GM23338 (cell line): ENCODE measurements at regions not wholly inside any gene's neighbourhood (a gene's known extent, or its start where the extent isn't known, plus 50 kb on each side); places are given as distances from the start of the nearest gene placed in this dataset.

Experiments
- ATAC-seq: fragments of 200-7000 bp; cut with Tn5 transposase; 3 replicates; pipeline ENCODE4 v1.9.1; 2020
- DNase-seq: peaks from one replicate; pipeline ENCODE4 v3.0.0-alpha.2; 2015; ENCODE audit warnings: low spot score
- H2AFZ ChIP-seq: fragments of 200-600 bp; sonication (generic); 2 replicates; pipeline ENCODE4 v1.8.0; 2016; ENCODE audit warnings: antibody characterized with exemption, mild to moderate bottlenecking, moderate library complexity
- H3F3A ChIP-seq: fragments of 200-600 bp; sonication (generic); replicated peaks from 2 replicates; pipeline ENCODE4 v1.8.0; 2017; ENCODE audit warnings: antibody characterized with exemption, mixed run types, low read depth
- H3K27ac ChIP-seq: fragments of 200-600 bp; sonication (generic); 2 replicates; pipeline ENCODE4 v1.6.1; 2016; ENCODE audit warnings: low read depth
- H3K27me3 ChIP-seq: fragments of 200-600 bp; sonication (generic); 2 replicates; pipeline ENCODE4 v1.8.0; 2016; ENCODE audit warnings: mild to moderate bottlenecking, mixed run types, moderate library complexity; ENCODE audit not compliant: insufficient read depth
- H3K36me3 ChIP-seq: fragments of 200-600 bp; sonication (generic); 2 replicates; pipeline ENCODE4 v1.8.0; 2016; ENCODE audit warnings: mild to moderate bottlenecking; ENCODE audit not compliant: insufficient read depth
- H3K4me1 ChIP-seq: fragments of 200-600 bp; sonication (generic); 2 replicates; pipeline ENCODE4 v1.8.0; 2016; ENCODE audit warnings: mild to moderate bottlenecking, moderate library complexity; ENCODE audit not compliant: insufficient read depth
- H3K4me2 ChIP-seq: fragments of 200-600 bp; sonication (generic); 2 replicates; pipeline ENCODE4 v1.7.1; 2017; ENCODE audit warnings: mixed run types
- H3K4me3 ChIP-seq: fragments of 200-600 bp; sonication (generic); 2 replicates; pipeline ENCODE4 v1.6.1; 2016; ENCODE audit warnings: mixed run types
- H3K79me2 ChIP-seq: fragments of 200-600 bp; sonication (generic); replicated peaks from 2 replicates; pipeline ENCODE4 v1.8.0; 2017; ENCODE audit warnings: mild to moderate bottlenecking; ENCODE audit not compliant: insufficient read depth
- H3K9me2 ChIP-seq: fragments of 200-600 bp; sonication (generic); 2 replicates; pipeline ENCODE4 v1.8.0; 2017; ENCODE audit not compliant: insufficient read depth
- H4K20me1 ChIP-seq: fragments of 200-600 bp; sonication (generic); replicated peaks from 2 replicates; pipeline ENCODE4 v1.8.0; 2017; ENCODE audit warnings: mild to moderate bottlenecking; ENCODE audit not compliant: insufficient read depth
- H3K27ac Mint-ChIP-seq: 2 replicates; pipeline ENCODE4 v1.8.0; 2020; ENCODE audit warnings: inconsistent platforms, mild to moderate bottlenecking, moderate library complexity, mixed read lengths
- H3K27me3 Mint-ChIP-seq: 3 replicates; pipeline ENCODE4 v1.8.0; 2022; ENCODE audit warnings: low read depth, mild to moderate bottlenecking, moderate library complexity, mixed read lengths, inconsistent platforms; ENCODE audit not compliant: insufficient read depth, poor library complexity
- H3K36me3 Mint-ChIP-seq: 3 replicates; pipeline ENCODE4 v1.8.0; 2021; ENCODE audit warnings: low read depth, mild to moderate bottlenecking, inconsistent platforms, moderate library complexity, mixed read lengths
- H3K4me1 Mint-ChIP-seq: 3 replicates; pipeline ENCODE4 v1.8.0; 2020; ENCODE audit warnings: mild to moderate bottlenecking, inconsistent platforms, mixed read lengths
- H3K4me3 Mint-ChIP-seq: 3 replicates; pipeline ENCODE4 v1.8.0; 2021; ENCODE audit warnings: moderate library complexity, mild to moderate bottlenecking, inconsistent platforms, mixed read lengths
- H3K9me3 Mint-ChIP-seq: 3 replicates; pipeline ENCODE4 v1.8.0; 2020; ENCODE audit warnings: moderate library complexity, mild to moderate bottlenecking, inconsistent platforms, mixed read lengths
- CREB1 ChIP-seq: fragments of 250-450 bp; sonication (Bioruptor Pico); IDR thresholded peaks from 2 replicates; pipeline ENCODE4 v1.5.0; 2020; ENCODE audit warnings: low read depth, mild to moderate bottlenecking, moderate library complexity
- ETS1 ChIP-seq: IDR thresholded peaks from 2 replicates; pipeline ENCODE4 v1.6.1; 2016; ENCODE audit warnings: antibody characterized with exemption
- EZH2 ChIP-seq: fragments of 200-600 bp; sonication (generic); IDR thresholded peaks from one replicate; pipeline ENCODE4 v1.8.0; 2017; ENCODE audit warnings: antibody characterized with exemption, mild to moderate bottlenecking, low read depth; ENCODE audit not compliant: unreplicated experiment
- EZH2phosphoT487 ChIP-seq: fragments of 200-600 bp; sonication (generic); IDR thresholded peaks from one replicate; pipeline ENCODE4 v1.8.1; 2018; ENCODE audit warnings: antibody characterized with exemption; ENCODE audit not compliant: unreplicated experiment
- JUNB ChIP-seq: IDR thresholded peaks from one replicate; pipeline ENCODE4 v1.6.1; 2016; ENCODE audit warnings: antibody characterized with exemption; ENCODE audit not compliant: unreplicated experiment
- NANOG ChIP-seq: IDR thresholded peaks from 2 replicates; pipeline ENCODE4 v1.6.1; 2016; ENCODE audit warnings: antibody characterized with exemption, borderline replicate concordance
- REST ChIP-seq: IDR thresholded peaks from one replicate; pipeline ENCODE4 v1.6.1; 2018; ENCODE audit warnings: antibody characterized with exemption; ENCODE audit not compliant: unreplicated experiment
- STAT1 ChIP-seq: IDR thresholded peaks from one replicate; pipeline ENCODE4 v1.6.1; 2016; ENCODE audit warnings: antibody characterized with exemption; ENCODE audit not compliant: unreplicated experiment
- ZNF331 ChIP-seq: fragments of 250-450 bp; sonication (Bioruptor Pico); IDR thresholded peaks from 2 replicates; pipeline ENCODE4 v1.5.0; 2020; ENCODE audit warnings: low read depth, mild to moderate bottlenecking, moderate library complexity

- TF ChIP-seq REST (no peak), JUNB (no peak), EZH2 (no peak), CREB1 (CRISPR knock-in tag) (no peak), NANOG (no peak)
Measured at GRCh38 chr12:18942669-18943068, 186.9 kb upstream of the PLEKHA5 start (continued).

GRCh38 chr12:18943200-18943599 lies 186.3 kb upstream of the PLEKHA5 start:
- Histone ChIP-seq H3K79me2 (no peaks in the 10 kb centered on the region), H3K27me3 (no peaks in the 10 kb centered on the region), H4K20me1 (no peaks in the 10 kb centered on the region), H3K36me3 (no peaks in the 10 kb centered on the region), H3K4me3 (no peak overlapping the region), H3K4me2 (no peak overlapping the region), H2AFZ (peak overlapping the region; percentile 39), H3F3A (no peaks in the 10 kb centered on the region), H3K4me1 (no peaks in the 10 kb centered on the region), H3K27ac (no peak overlapping the region), H3K9me2 (peaks cover 8% of the 10 kb centered on the region; the same call in 1 of the 2 replicates)
- Mint-ChIP-seq H3K9me3 (no peaks in the 10 kb centered on the region; the same call in 2 of the 3 replicates), H3K27ac (no peak overlapping the region), H3K27me3 (peaks cover 2% of the 10 kb centered on the region), H3K4me3 (no peak overlapping the region), H3K36me3 (no peaks in the 10 kb centered on the region), H3K4me1 (peaks cover 6% of the 10 kb centered on the region; the same call in 2 of the 3 replicates)
- DNase-seq (no peak), ATAC-seq (no peak)
- TF ChIP-seq ZNF331 (CRISPR knock-in tag) (no peak), STAT1 (no peak), EZH2phosphoT487 (no peak), CREB1 (CRISPR knock-in tag) (no peak), ETS1 (no peak), NANOG (no peak)

GRCh38 chr12:18946106-18946505 lies 183.4 kb upstream of the PLEKHA5 start:
- H3K4me2 ChIP-seq: no peak overlapping the region
- no peaks in the 10 kb centered on the region for H3K79me2 ChIP-seq
- H3K36me3 Mint-ChIP-seq: no peaks in the 10 kb centered on the region
- H3K4me1 ChIP-seq: 0 out of 2 replicates have a peak, but pooled peaks cover 1% of the 10 kb centered on the region
- peak overlapping the region; percentile 61; the same call in 1 of the 2 replicates for H2AFZ ChIP-seq
- no peaks in the 10 kb centered on the region for H3K27me3 ChIP-seq
- H3K27me3 Mint-ChIP-seq: peaks cover 2% of the 10 kb centered on the region
- peaks cover 12% of the 10 kb centered on the region; the same call in 1 of the 2 replicates for H3K9me2 ChIP-seq
- no peaks in the 10 kb centered on the region for H3K36me3 ChIP-seq
- no peaks in the 10 kb centered on the region for H3F3A ChIP-seq
- H4K20me1 ChIP-seq: no peaks in the 10 kb centered on the region
- no peaks in the 10 kb centered on the region; the same call in 2 of the 3 replicates for H3K9me3 Mint-ChIP-seq
- peaks cover 7% of the 10 kb centered on the region for H3K4me1 Mint-ChIP-seq
- no peak overlapping the region for H3K27ac ChIP-seq
- H3K27ac Mint-ChIP-seq: no peak overlapping the region
- no peak for ATAC-seq
- no peak overlapping the region for H3K4me3 Mint-ChIP-seq
- H3K4me3 ChIP-seq: no peak overlapping the region
- DNase-seq: no peak
- TF ChIP-seq CREB1 (CRISPR knock-in tag): no peak
- no peak for TF ChIP-seq JUNB
- no peak for TF ChIP-seq ETS1
